ENCODE measurements at regions not wholly inside any gene's neighbourhood (a gene's known extent, or its start where the extent isn't known, plus 50 kb on each side); places are given as distances from the start of the nearest gene placed in this dataset.

- no peak for TF ChIP-seq POLR2AphosphoS5 (IDR thresholded peaks at IDR 0.05; ENCODE audit: low read depth, low read length)
- TF ChIP-seq TAF1 (IDR thresholded peaks at IDR 0.05; ENCODE audit: borderline replicate concordance, low read depth, low read length), result no peak
- no peak for TF ChIP-seq POLR2A (IDR thresholded peaks at IDR 0.05; ENCODE audit: low read depth, low read length)
Measured at GRCh38 chr10:83179371-83179770, 959.9 kb upstream of the GHITM start.
